Esophagus muscularis mucosa (tissue), 4 donors: ENCODE measurements at regions not wholly inside any gene's neighbourhood (a gene's known extent, or its start where the extent isn't known, plus 50 kb on each side); places are given as distances from the start of the nearest gene placed in this dataset.

Source experiments
- EP300 ChIP-seq: sonication (generic); formaldehyde crosslinking; IDR thresholded peaks from one replicate; pipeline ENCODE4 v1.6.1; 2017; ENCODE audit warnings: antibody characterized with exemption
- POLR2A ChIP-seq: fragments of 450-650 bp; IDR thresholded peaks from one replicate; pipeline ENCODE4 v1.6.1; 2017; ENCODE audit warnings: antibody characterized with exemption, moderate library complexity, mild to moderate bottlenecking, low read depth
- POLR2AphosphoS5 ChIP-seq, 2 donors: sonication (generic); formaldehyde crosslinking; IDR thresholded peaks; one replicate each; pipeline ENCODE4 v1.6.1; 2017; ENCODE audit warnings: antibody characterized with exemption in 2 of 2
- TF ChIP-seq, protein P1 (sequence below), 3 experiments: fragments of 200-600 bp in 2 of 3; fragments of 450-650 bp in 1 of 3; sonication (generic) in 2 of 3; IDR thresholded peaks; one replicate each; pipeline ENCODE4 v1.5.1; 2017 to 2019; ENCODE audit warnings: antibody characterized with exemption in 3 of 3, mild to moderate bottlenecking in 2 of 3, moderate library complexity in 1 of 3

DNA sequence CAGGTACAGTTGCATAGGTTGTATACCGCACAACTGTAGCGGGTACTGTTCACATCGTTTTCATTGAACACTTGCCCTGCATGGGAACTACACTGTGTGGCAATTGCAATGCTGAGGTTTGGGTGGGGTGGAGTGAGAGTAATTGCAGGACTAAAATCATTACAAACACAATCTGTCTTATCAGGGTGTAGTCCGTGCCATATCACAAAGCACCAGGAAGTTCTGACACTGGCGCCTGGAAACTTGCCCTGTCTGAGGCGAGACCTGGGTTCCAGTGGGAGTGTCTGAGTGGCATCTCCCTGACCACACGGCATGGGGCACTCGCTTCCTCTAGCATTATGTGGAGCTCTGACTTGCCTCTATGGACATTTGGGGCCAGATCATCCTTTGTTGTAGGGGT, 153.4 kb downstream of the RGS9 start:
- TF ChIP-seq, protein P1, sequence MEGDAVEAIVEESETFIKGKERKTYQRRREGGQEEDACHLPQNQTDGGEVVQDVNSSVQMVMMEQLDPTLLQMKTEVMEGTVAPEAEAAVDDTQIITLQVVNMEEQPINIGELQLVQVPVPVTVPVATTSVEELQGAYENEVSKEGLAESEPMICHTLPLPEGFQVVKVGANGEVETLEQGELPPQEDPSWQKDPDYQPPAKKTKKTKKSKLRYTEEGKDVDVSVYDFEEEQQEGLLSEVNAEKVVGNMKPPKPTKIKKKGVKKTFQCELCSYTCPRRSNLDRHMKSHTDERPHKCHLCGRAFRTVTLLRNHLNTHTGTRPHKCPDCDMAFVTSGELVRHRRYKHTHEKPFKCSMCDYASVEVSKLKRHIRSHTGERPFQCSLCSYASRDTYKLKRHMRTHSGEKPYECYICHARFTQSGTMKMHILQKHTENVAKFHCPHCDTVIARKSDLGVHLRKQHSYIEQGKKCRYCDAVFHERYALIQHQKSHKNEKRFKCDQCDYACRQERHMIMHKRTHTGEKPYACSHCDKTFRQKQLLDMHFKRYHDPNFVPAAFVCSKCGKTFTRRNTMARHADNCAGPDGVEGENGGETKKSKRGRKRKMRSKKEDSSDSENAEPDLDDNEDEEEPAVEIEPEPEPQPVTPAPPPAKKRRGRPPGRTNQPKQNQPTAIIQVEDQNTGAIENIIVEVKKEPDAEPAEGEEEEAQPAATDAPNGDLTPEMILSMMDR (IDR thresholded peaks at IDR 0.05) = no peak
- no peak for TF ChIP-seq POLR2A
- no peak for TF ChIP-seq EP300
- TF ChIP-seq POLR2AphosphoS5 (IDR thresholded peaks at IDR 0.05) = no peak
